NCI-H69 (cell line): ENCODE measurements at regions not wholly inside any gene's neighbourhood (a gene's known extent, or its start where the extent isn't known, plus 50 kb on each side); places are given as distances from the start of the nearest gene placed in this dataset.
A peak's percentile ranks its signal among the peaks of the same experiment; 100 is the strongest.
"Not testable (repeated sequence)": the region's sequence is repeated elsewhere in the genome, so short reads cannot be mapped to it uniquely, and the experiment has no call there.

ENCODE experiments used
- DNase-seq: peaks from one replicate; lab custom pipeline; 2025; lab: John Stamatoyannopoulos, UW

- DNase-seq, result peak; percentile 7
Measured at GRCh38 chr11:97865424-97866012, 1155.2 kb upstream of the CNTN5 start.

- DNase-seq, result no peak
Measured at GRCh38 chr11:97871816-97872215, 1148.9 kb upstream of the CNTN5 start.

- DNase-seq, result no peak
Measured at GRCh38 chr11:97880209-97880608, 1140.5 kb upstream of the CNTN5 start.

- no peak for DNase-seq
Measured at GRCh38 chr11:97883086-97883485, 1137.7 kb upstream of the CNTN5 start.

- DNase-seq, result peak; percentile 51
Measured at GRCh38 chr11:97888641-97889040, 1132.1 kb upstream of the CNTN5 start.

GRCh38 chr11:97890466-97890865 lies 1130.3 kb upstream of the CNTN5 start:
- DNase-seq, result no peak

- DNase-seq, result peak; percentile 92
Measured at GRCh38 chr11:97893612-97894011, 1127.1 kb upstream of the CNTN5 start.

- DNase-seq, result peak; percentile 34
Measured at GRCh38 chr11:97894978-97895377, 1125.8 kb upstream of the CNTN5 start.

- DNase-seq, result peak; percentile 36
Measured at GRCh38 chr11:97895572-97895971, 1125.2 kb upstream of the CNTN5 start.

- no peak for DNase-seq
Measured at GRCh38 chr11:97902828-97903227, 1117.9 kb upstream of the CNTN5 start.

- DNase-seq, result no peak
Measured at GRCh38 chr11:97905101-97905500, 1115.6 kb upstream of the CNTN5 start.

GRCh38 chr11:97905671-97906070 lies 1115.1 kb upstream of the CNTN5 start:
- no peak for DNase-seq

- DNase-seq, result no peak
Measured at GRCh38 chr11:97908354-97908753, 1112.4 kb upstream of the CNTN5 start.

- DNase-seq, result no peak
Measured at GRCh38 chr11:97909614-97910399, 1110.9 kb upstream of the CNTN5 start.

- DNase-seq, result no peak
Measured at GRCh38 chr11:97912629-97913028, 1108.1 kb upstream of the CNTN5 start.

GRCh38 chr11:97922933-97923332 lies 1097.8 kb upstream of the CNTN5 start:
- DNase-seq, result not testable (repeated sequence)

GRCh38 chr11:97934572-97935208 lies 1086.1 kb upstream of the CNTN5 start:
- DNase-seq, result no peak

- DNase-seq, result no peak
Measured at GRCh38 chr11:97937501-97937900, 1083.2 kb upstream of the CNTN5 start.

GRCh38 chr11:97938789-97939188 lies 1082.0 kb upstream of the CNTN5 start:
- DNase-seq, result peak; percentile 38

- no peak for DNase-seq
Measured at GRCh38 chr11:97943493-97943892, 1077.3 kb upstream of the CNTN5 start.

- no peak for DNase-seq
Measured at GRCh38 chr11:97948793-97949192, 1072.0 kb upstream of the CNTN5 start.

GRCh38 chr11:97955595-97955994 lies 1065.2 kb upstream of the CNTN5 start:
- no peak for DNase-seq

- no peak for DNase-seq
Measured at GRCh38 chr11:97956904-97957303, 1063.8 kb upstream of the CNTN5 start.
